T47D (cell line): ENCODE measurements at regions not wholly inside any gene's neighbourhood (a gene's known extent, or its start where the extent isn't known, plus 50 kb on each side); places are given as distances from the start of the nearest gene placed in this dataset.
A peak's percentile ranks its signal among the peaks of the same experiment; 100 is the strongest.
"Not testable (repeated sequence)": the region's sequence is repeated elsewhere in the genome, so short reads cannot be mapped to it uniquely, and the experiment has no call there.

Source experiments
- DNase-seq, 2 experiments: peaks; one replicate each; pipeline versions ENCODE4 v3.0.0 to v3.0.0-alpha.2; 2011 to 2012; ENCODE audit warnings: low read depth in 1 of 2, low spot score in 1 of 2
- in situ Hi-C: cut with HindIII; loops from 2 replicates; pipeline ENCODE4 v1.10.0; 2016; ENCODE audit warnings: low sequenced_read_pairs, low pct_unique_long_range_greater_than_20kb

GRCh38 chrX:91500499-91500898, 65.9 kb downstream of the PABPC5 start:
- in situ Hi-C loops = not testable (repeated sequence)
- DNase-seq = peak in 1 of 2 experiments; percentile 13

DNA sequence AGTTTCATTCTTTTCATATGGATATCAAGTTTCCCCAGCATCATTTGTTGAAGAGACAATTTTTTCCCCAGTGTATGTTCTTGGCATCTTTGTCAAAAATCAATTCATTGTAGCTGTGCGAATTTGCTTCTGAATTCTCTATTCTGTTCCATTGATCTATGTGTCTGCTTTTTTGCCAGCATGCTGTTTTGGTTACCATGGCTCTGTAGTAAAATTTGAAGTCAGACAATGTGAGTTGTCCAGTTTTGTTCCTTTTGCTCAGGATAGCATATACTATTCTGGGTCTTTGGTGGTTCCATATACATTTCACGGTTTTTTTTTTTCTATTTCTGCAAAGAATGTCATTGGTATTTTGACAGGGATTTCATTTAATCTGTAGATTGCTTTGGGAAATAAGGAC, 95.6 kb downstream of the PABPC5 start:
- DNase-seq, in situ Hi-C loops: not testable (repeated sequence)

GRCh38 chrX:91563127-91563526, 128.5 kb downstream of the PABPC5 start:
- in situ Hi-C loops, DNase-seq: not testable (repeated sequence)
